GM19397 (cell line): ENCODE measurements at regions not wholly inside any gene's neighbourhood (a gene's known extent, or its start where the extent isn't known, plus 50 kb on each side); places are given as distances from the start of the nearest gene placed in this dataset.
"Not testable (repeated sequence)": the region's sequence is repeated elsewhere in the genome, so short reads cannot be mapped to it uniquely, and the experiment has no call there.

Experiments used
- ATAC-seq: cut with Tn5 transposase; IDR thresholded peaks from one replicate; pipeline ENCODE4 v1.9.1; 2021; ENCODE audit warnings: mild to moderate bottlenecking, moderate library complexity; ENCODE audit not compliant: unreplicated experiment

GRCh38 chr2:195572895-195573683, 83.9 kb upstream of the SLC39A10 start:
- ATAC-seq = no peak

DNA sequence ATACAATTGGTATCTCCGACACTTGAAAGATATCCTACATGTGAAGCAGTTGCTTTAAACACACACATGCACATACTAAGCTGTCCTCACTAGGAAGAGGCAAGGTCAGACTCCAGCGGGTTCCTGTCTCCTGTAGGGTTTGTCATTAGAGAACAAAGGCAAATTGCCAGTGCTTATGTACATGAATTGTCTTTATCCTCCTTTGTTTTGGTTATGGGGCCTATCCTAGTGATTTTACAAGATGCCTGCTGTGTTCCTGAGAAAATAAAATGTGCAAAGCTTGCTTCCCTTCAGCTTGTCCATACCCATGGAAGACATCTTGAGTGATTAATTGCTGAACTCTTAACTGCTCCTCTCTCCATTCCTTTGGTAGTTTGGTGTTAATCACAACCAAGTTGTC, 86.7 kb upstream of the SLC39A10 start:
- no peak for ATAC-seq

GRCh38 chr2:195569255-195569654, 87.8 kb upstream of the SLC39A10 start:
- ATAC-seq = no peak

GRCh38 chr2:195564625-195565135, 92.3 kb upstream of the SLC39A10 start:
- not testable (repeated sequence) for ATAC-seq

DNA sequence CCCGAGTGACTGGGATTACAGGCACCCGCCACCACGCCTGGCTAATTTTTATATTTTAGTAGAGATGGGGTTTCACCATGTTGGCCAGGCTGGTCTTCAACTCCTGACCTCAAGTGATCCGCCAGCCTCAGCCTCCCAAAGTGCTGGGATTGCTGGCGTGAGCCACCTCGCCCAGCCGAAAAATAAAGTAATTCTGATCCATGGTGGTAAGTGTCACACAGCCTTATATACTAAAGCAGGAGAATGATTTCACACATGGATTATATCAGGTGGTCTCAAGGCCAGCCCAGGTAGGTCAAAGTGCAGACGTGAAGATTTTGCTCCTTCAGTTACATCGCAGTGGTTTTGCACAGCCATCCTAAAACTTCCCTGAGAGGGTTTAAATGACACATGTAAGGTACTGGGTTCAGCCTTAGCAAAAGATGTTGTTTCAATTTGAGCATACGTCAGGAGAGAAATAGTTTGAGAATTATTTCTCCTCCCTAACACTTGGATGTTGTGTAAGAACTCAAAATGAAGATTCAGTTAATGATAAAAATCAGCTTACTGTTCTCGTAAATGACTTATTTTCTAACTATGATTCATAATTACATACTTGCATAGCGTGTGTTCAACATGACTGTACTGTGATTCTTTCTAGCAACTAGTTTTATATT, 93.0 kb upstream of the SLC39A10 start:
- no peak for ATAC-seq

GRCh38 chr2:195562570-195563566, 94.2 kb upstream of the SLC39A10 start:
- no peak for ATAC-seq

DNA sequence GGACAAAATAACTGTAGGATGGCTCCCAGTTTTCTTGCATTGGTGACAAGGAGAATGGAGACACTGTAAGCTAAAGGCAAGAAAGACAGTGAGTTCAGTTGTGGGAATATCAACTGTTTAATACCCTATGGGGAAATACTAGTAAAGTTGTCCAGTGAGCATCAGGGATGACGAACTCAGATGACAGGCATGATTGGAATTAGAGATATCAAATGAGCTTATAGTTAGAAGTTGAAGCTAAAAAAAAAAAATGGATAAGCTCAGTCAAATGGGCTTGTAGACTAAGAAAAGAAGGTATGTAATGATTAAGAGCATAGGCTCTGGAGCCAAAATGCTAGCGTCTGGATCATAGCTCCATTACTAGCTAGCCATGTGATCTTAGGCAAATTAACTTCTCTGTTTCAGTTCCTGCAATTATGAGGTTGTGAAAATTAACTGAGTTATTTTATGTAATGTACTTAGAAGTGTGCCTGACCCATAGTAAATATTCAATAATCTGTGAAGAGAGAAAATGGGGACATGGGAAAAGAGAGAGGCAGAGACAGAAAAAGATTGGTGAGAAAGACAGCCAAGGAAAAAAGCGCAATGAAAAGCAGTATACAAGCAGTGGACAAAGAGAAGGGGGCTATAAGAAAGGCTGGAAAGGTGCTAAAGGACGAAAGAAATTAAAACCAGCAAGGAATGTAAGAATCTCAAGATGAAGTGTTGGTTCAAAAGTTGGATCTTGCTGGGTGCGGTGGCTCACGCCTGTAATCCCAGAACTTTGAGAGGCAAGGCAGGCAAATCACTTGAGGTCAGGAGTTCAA, 95.7 kb upstream of the SLC39A10 start:
- peak; percentile 44 for ATAC-seq

DNA sequence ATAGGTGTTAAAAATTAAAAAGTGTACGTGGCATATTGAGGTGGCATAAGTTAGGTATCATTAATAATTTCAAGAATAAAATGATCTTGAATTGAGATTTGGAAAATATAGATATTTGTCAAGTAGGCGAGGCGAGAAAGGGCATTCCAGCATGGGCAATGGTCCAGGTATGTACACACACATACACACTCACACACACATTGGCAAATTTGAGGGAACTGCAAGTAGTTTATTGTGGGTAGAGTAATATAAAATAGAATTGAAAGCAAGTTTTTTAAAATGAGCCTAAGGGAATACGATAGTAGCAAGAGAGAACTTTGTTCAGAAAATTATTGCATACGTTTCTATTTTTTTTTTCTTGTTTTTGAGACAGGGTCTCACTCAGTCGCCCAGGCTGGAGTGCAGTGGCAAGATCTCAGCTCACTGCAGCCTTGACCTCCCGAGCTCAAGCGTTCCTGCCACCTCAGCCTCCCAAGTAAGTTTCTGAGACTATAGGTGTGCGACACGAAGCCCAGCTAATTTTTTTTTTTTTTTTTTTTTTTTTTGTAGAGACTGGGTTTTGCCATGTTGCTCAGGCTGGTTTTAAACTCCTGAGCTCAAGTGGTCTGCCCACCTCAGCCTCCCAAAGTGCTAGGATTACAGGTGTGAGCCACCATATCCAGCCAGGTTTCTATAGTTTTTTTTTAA, 96.7 kb upstream of the SLC39A10 start:
- ATAC-seq = no peak

- peak; percentile 85 for ATAC-seq
Observed at GRCh38 chr2:195559431-195559914, 97.6 kb upstream of the SLC39A10 start.

DNA sequence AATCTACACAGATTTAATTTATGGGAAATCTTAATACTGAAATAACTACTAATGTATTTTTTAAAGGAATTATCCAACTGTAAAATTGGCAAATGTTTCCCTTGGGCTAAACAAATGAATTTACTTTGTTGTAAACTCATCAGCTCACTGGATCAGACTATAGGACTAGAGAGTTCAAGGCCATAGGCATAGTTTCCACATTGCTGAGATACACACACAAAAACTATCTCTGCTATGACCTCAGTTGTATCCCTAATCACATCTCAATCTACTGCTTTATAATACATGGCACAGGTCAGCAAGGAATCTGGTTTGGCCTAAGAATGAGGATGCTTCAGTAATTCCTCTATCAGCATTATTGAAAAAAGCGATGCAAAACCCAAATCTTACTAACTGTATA, 101.1 kb upstream of the SLC39A10 start:
- no peak for ATAC-seq

DNA sequence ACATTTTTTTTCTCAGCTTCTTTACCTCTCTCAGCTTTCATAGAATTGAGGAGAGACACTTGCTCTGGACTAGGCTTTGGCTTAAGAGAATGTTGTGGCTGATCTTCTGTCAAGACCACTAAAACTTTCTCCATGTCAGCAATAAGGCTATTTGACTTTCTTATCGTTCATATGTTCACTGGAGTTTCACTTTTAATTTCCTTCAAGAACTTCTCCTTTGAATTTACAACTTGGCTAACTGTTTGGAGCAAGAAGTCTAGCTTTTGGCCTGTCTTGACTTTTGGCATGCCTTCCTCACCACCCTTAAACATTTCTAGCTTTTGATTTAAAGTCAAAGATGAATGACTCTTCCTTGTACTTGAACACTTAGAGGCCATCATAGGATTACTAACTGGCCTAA, 104.4 kb upstream of the SLC39A10 start:
- ATAC-seq = no peak

DNA sequence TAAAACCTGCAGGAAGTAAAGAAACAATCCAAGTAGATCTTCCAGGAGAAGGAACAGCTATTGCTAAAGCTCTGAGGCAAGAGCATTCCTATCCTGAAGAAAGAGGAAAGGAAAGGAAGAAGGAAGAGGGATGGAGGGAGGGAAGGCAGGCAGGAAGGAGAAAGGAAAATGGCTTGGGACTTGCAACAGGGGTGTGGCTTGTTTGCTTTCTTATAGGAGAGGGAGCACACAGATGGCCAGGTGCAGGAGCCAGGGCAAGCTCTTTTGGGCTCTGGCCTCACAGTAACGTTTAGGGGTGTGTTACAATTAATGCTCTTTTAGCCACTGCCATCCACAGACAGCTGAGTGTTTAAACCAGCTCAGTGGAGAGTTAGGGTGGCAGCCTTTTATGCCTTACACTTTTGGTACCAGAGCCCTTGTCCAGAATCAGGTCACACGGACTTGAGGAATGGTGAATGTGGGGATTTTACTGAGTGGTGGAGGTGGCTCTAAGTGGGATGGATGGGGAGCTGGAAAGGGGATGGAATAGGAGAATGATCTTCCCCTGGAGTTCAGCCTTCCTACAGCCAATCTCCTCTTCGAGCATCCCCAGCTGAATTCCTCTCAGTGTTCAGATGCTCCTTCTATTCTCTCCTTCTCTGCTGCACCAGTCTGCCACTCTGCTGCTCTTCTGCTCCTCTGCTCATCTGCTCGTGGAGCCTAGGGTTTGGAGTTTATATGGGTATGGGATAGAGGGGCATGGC, 108.7 kb upstream of the SLC39A10 start:
- ATAC-seq = no peak

DNA sequence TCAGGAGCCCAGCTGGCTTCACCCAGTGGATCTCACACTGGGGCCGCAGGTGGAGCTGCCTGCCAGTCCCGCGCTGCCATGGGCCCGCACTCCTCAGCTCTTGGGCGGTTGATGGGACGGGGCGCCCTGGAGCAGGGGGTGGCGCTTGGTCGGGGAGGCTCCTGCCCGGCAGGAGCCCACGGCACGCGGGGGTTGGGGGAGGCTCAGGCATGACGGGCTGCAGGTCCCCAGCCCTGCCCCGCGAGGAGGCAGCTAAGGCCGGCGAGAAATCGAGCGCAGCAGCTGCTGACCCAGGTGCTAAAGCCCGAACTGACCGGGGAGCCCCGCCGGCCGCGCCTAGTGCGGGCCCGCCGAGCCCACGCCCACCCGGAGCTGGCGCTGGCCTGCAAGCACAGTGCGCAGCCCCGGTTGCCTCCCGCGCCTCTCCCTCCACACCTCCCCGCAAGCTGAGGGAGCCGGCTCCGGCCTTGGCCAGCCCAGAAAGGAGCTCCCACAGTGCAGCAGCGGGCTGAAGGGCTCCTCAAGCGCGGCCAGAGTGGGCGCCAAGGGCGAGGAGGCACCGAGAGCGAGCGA, 109.7 kb upstream of the SLC39A10 start:
- not testable (repeated sequence) for ATAC-seq

- ATAC-seq = no peak
Observed at GRCh38 chr2:195545811-195546210, 111.2 kb upstream of the SLC39A10 start.

- ATAC-seq = peak; percentile 96
Observed at GRCh38 chr2:195543902-195544894, 112.8 kb upstream of the SLC39A10 start.

DNA sequence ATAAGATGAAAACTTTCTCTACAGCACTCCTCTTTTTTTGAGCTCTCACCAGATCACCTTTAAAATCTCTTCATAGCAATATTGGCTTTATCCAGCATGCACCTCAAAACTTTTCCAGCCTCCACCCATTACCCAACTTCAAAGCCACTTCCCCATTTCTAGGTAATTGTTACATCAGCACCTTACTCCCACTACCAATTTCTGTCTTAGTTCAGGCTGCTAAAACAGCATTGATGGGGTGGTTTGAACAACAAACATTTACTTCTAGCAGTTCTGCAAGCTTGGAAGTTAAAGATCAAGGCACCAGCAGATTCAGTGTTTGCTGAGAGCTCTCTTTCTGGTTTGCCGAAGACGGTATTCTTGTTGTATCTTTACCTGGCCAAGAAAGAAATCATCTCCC, 114.0 kb upstream of the SLC39A10 start:
- no peak for ATAC-seq

GRCh38 chr2:195542067-195542466, 115.0 kb upstream of the SLC39A10 start:
- ATAC-seq = no peak
